GM18858 (cell line): ENCODE measurements at regions not wholly inside any gene's neighbourhood (a gene's known extent, or its start where the extent isn't known, plus 50 kb on each side); places are given as distances from the start of the nearest gene placed in this dataset.
"Not testable (repeated sequence)": the region's sequence is repeated elsewhere in the genome, so short reads cannot be mapped to it uniquely, and the experiment has no call there.

Source experiments
- ATAC-seq: cut with Tn5 transposase; IDR thresholded peaks from one replicate; pipeline ENCODE4 v1.9.1; 2021; ENCODE audit not compliant: unreplicated experiment

- ATAC-seq, result no peak
These were observed 196.1 kb upstream of the SALL3 start for GRCh38 chr18:78783564-78783960.

DNA sequence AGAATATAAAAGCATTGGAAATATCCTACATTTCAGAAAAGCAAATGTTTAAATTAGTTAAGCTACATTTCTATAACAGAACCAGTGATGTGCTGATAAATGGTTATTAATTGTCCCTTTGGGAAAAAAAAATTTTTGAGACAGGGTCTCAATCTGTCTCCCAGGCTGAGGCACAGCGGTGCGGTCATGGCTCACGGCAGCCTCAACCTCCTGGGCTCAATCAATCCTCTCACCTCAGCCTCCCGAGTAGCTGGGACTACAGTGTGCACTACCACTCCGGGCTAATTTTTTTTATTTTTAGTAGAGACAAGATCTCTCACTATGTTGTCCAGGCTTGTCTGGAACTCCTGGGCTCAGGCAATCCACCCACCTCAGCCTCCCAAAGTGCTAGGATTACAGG lies 194.8 kb upstream of the SALL3 start:
- no peak for ATAC-seq

DNA sequence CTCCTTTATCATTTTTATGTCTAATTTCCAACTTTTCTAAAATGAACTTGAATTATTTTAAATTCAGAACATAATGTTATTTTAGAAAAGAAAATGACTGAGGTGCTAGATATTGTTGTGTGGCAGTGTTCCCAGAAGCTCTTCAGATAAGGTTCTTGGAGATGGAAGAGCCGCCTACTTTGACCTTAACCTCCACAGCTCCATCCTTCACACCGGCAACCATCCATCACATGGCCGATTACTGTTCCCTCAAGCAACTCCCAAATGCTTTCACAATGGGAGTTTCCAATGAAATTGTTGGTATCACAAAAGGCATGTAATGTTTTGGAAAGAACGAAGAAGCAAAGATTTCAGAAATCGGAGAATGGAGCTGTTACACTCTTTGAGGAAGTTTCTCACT lies 193.9 kb upstream of the SALL3 start:
- ATAC-seq, result no peak

DNA sequence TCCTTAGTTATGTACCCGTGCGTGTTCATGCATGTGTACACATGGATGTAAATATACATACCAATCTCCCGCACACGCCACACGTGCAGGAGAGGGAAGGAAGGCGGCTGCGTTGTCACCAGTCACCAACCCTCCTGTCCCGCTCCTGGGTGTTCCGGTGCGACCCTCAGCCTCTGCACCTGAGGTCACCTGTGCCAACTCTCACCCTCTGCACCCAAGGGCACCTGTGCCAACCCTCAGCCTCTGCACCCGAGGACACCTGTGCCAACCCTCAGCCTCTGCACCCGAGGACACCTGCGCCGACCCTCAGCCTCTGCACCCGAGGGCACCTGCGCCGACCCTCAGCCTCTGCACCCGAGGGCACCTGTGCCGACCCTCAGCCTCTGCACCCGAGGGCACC lies 192.8 kb upstream of the SALL3 start:
- ATAC-seq, result no peak

DNA sequence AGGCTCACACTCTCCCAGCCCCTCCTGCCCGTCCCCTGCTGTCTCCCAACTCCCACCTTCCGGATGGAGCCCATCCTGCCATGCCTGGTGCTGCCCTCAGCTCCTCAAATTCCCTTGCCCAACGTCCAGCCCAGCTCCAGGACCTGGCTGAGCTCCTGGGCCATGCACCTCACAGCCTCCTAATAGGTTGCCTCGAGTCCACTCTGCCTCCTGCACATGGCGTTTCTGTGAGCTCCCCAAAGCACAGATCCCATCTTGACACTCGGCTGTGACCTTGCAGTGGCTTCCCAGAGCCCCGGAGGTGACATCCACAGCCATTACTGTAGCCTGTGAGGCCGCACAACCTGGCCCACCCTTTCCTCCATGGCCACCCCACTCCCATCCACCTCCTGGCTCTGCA lies 191.9 kb upstream of the SALL3 start:
- ATAC-seq, result no peak

- no peak for ATAC-seq
These were observed 191.5 kb upstream of the SALL3 start for GRCh38 chr18:78788161-78788560.

GRCh38 chr18:78789850-78790249 lies 189.8 kb upstream of the SALL3 start:
- no peak for ATAC-seq

- no peak for ATAC-seq
These were observed 189.1 kb upstream of the SALL3 start for GRCh38 chr18:78790511-78790910.

GRCh38 chr18:78790960-78791359 lies 188.7 kb upstream of the SALL3 start:
- ATAC-seq, result no peak

- ATAC-seq, result no peak
These were observed 187.5 kb upstream of the SALL3 start for GRCh38 chr18:78792094-78792493.

DNA sequence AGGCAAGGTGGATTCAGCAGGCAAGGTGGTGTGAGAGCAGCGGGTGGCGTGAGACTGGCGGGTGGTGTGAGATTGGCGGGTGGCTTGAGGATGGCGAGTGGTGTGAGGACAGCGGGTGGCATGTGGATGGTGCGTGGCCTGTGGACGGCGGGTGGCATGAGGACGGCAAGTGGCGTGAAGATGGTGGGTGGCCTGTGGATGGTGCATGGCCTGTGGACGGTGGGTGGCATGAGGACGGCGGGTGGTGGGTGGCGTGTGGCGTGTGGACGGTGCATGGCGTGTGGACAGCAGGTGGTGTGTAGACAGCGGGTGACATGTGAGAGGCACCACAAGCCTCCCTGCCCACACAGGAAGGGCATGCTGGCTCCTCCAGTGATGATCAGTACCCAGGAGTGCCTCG lies 186.9 kb upstream of the SALL3 start:
- no peak for ATAC-seq

GRCh38 chr18:78793313-78794070 lies 186.1 kb upstream of the SALL3 start:
- ATAC-seq, result no peak

DNA sequence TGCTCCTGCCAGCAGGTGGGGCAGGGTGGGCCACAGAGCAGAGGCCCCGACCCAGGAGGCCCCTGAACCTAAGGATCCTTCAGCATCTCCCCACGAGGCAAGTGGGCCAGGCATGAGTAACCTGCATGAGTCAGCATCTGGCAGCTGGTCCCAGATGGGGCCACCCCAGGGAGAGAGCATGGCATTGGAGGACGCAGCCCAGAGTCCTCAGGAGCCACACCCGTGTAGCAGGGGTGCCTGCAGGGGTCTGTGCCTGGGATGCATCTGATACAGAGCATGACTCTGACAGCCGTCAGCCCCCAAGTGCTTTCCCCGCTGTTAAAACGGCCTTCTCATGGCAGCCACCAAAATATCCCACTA lies 185.6 kb upstream of the SALL3 start:
- no peak for ATAC-seq

DNA sequence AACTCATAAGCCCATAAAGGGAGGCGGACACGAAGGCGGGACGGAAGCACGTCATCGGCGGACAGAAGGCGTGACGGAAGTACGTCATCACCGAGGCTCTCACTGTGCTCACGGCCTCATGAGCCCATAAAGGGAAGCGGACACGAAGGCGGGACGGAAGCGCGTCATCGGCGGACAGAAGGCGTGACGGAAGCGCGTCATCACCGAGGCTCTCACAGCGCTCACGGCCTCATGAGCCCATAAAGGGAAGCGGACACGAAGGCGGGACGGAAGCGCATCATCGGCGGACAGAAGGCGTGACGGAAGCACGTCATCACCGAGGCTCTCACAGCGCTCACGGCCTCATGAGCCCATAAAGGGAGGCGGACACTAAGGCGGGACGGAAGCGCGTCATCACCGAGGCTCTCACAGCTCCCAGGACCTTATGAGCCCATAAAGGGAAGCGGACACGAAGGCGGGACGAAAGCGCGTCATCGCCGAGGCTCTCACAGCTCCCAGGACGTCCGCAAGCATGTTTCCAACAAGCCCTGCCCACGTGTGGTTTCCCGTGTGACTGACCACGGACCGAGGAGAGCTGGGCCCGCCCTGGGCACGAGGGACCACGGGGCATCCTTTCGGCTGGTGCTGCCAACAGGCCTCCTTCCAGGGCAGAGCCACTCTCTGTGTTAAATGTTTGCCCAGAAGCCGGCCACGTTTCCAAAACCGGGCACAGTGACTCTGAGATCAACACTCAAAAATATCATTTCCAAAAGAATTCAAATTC lies 182.7 kb upstream of the SALL3 start:
- ATAC-seq, result no peak

DNA sequence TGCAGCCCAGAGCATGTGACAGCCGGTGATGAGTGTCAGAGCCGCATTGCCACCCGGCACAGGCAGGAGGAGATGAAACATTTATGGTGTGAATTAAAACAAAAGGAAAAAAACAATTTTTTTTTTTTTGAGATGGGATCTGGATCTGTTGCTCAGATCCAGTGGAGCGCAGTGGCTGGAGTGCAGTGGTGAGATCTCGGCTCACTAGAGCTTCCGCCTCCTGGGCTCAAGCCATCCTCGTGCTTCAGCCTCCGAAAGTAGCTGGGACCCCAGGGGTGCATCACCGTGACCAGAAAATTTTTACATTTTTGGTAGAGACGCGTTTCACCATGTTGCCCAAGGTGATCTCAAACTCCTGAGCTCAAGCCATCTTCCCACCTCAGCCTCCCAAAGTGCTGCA lies 182.1 kb upstream of the SALL3 start:
- no peak for ATAC-seq

GRCh38 chr18:78798402-78799175 lies 181.0 kb upstream of the SALL3 start:
- ATAC-seq, result no peak

DNA sequence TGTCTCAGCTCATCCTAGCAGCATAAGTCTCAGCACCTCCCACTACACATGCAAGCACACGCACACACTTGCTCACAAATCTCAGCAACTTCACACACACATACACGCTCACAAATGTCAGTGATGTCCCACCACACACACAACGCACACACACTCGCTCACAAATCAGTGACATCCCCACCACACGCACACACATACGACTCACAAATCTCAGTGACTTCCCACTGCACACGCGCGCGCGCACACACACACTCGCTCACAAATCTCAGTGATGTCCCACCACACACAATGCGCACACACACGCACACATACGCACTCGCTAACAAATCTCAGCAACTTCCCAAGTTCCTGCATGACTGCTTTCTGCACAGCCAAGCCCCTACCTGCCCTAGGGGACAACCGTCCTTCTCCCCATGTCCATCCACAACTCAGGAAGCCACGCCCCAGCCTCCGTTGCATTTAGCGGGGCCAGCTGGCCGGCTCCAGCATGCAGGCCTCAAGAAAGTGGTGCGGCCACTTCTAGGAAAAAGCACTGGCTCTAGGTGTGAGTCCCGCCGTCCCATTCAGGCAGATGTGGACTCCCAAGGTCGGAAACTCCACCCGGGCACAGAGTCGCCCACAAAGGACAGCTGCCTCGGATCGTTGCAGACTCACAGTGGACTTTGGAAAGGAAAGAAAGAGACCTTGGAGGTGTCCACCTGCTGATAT lies 180.1 kb upstream of the SALL3 start:
- ATAC-seq, result no peak

DNA sequence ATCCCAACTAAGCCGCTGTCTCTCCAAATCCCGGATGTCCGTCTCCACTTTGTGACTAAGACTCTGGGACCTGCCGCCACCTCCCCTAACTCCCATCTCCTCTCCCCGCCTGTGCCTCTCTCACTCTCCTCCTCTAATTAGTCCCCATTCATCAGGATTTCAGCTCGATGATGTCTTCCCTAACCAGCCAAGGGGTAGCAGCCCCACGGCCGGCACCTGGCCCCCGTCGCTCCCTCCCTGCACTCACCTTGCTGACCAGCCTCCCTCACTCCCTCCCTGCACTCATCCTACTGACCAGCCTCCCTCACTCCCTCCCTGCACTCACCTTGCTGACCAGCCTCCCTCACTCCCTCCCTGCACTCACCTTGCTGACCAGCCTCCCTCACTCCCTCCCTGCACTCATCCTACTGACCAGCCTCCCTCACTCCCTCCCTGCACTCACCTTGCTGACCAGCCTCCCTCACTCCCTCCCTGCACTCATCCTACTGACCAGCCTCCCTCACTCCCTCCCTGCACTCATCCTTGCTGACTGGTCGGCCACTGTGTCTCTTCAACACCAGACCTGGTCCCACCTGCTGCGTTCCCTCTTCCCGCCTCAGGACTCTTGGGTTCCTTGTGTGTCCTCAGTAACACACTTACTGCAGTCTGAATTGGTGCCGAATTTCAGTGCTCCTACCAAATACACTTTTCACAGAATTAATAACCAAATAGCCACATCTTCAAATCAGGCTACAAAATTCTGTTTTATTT lies 179.3 kb upstream of the SALL3 start:
- not testable (repeated sequence) for ATAC-seq

DNA sequence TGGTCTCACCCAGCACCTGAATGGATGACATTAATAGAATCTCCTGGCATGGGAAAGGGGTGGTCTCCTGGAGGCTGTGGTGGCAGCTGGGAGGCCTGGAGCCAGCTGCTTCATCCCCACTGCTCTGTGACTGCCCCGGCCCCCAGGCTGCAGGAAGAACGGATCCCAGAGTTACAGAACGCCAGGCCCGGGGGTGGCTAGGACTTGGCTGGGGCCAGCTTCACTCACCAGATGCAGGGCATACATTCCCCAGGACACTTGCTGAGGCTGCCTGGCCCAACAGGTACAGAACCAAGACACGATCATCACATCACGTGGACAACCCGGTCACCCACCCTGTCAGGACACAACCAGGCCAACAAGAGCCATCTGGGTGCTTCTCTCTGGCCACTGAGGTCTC lies 178.6 kb upstream of the SALL3 start:
- no peak for ATAC-seq

- no peak for ATAC-seq
These were observed 176.5 kb upstream of the SALL3 start for GRCh38 chr18:78803104-78803503.
